Fibroblast of villous mesenchyme (primary cell): ENCODE measurements at regions not wholly inside any gene's neighbourhood (a gene's known extent, or its start where the extent isn't known, plus 50 kb on each side); places are given as distances from the start of the nearest gene placed in this dataset.

Source experiments
- DNase-seq: peaks from one replicate; pipeline ENCODE4 v3.0.0-alpha.2; 2010; ENCODE audit warnings: low read depth
- H3K4me3 ChIP-seq: 2 replicates; pipeline ENCODE4 v1.5.1; 2011; ENCODE audit warnings: low read depth, mild to moderate bottlenecking, low read length
- TF ChIP-seq, protein P1 (sequence below): IDR thresholded peaks from 2 replicates; pipeline ENCODE4 v1.5.1; 2012; ENCODE audit warnings: low read depth, mild to moderate bottlenecking, low read length; ENCODE audit not compliant: insufficient read depth

- DNase-seq = no peak
- TF ChIP-seq, protein P1, sequence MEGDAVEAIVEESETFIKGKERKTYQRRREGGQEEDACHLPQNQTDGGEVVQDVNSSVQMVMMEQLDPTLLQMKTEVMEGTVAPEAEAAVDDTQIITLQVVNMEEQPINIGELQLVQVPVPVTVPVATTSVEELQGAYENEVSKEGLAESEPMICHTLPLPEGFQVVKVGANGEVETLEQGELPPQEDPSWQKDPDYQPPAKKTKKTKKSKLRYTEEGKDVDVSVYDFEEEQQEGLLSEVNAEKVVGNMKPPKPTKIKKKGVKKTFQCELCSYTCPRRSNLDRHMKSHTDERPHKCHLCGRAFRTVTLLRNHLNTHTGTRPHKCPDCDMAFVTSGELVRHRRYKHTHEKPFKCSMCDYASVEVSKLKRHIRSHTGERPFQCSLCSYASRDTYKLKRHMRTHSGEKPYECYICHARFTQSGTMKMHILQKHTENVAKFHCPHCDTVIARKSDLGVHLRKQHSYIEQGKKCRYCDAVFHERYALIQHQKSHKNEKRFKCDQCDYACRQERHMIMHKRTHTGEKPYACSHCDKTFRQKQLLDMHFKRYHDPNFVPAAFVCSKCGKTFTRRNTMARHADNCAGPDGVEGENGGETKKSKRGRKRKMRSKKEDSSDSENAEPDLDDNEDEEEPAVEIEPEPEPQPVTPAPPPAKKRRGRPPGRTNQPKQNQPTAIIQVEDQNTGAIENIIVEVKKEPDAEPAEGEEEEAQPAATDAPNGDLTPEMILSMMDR = no peak
These were observed 566.4 kb upstream of the KCND2 start for GRCh38 chr7:119706608-119707007.

GRCh38 chr7:119708891-119709290 lies 564.1 kb upstream of the KCND2 start:
- H3K4me3 ChIP-seq = no peak overlapping the region
- DNase-seq = no peak
- TF ChIP-seq, protein P1 = no peak

More at GRCh38 chr7:119706608-119707007, 566.4 kb upstream of the KCND2 start:
- no peak overlapping the region for H3K4me3 ChIP-seq

DNA sequence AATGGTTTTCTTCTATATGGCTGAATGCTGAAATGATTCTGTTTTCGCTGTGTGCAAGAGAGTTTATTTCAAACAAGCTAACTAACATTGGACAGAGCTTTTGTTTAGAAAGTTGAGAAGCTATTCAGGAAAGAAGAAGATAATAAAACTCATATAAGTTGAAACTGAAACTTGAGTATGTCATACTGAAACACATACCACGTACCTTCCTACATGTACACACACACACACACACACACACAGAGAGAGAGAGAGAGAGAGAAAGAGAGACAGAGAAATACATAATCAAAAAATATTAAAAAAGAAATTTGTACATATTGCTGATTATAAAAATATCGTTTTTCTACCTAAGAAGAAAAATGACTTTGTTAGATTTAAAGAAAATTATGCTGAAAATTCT lies 561.9 kb upstream of the KCND2 start:
- DNase-seq = no peak
- TF ChIP-seq, protein P1 = no peak
- H3K4me3 ChIP-seq = no peak overlapping the region

DNA sequence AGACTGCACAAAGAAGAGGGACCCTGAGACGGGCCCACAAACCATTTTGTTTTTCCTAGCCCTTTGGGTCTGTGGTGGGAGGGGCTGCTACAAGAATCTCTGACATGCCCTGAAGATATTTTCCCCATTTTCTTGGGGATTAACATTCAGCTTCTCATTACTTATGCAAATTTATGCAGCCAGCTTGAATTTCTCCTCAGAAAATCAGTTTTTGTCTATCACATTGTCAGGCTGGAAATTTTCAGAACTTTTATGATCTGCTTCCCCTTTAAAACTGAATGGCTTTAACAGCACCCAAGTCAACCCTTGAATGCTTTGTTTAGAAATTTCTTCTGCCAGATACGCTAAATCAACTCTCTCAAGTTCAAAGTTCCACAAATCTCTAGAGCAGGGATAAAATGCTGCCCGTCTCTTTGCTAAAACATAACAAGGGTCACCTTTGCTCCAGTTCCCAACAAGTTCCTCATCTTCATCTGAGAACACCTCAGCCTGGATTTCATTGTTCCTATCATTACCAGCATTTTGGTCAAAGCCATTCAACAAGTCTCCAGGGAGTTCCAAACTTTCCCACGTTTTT lies 560.0 kb upstream of the KCND2 start:
- no peak for DNase-seq
- TF ChIP-seq, protein P1 = no peak
- H3K4me3 ChIP-seq = no peak overlapping the region

- no peak overlapping the region for H3K4me3 ChIP-seq
- no peak for DNase-seq
- TF ChIP-seq, protein P1 = no peak
These were observed 559.4 kb upstream of the KCND2 start for GRCh38 chr7:119713606-119714005.

- peak; percentile 69 for DNase-seq
- no peak overlapping the region for H3K4me3 ChIP-seq
- TF ChIP-seq, protein P1 = no peak
These were observed 552.4 kb upstream of the KCND2 start for GRCh38 chr7:119720541-119720940.
